GM20000 (cell line): ENCODE measurements at regions not wholly inside any gene's neighbourhood (a gene's known extent, or its start where the extent isn't known, plus 50 kb on each side); places are given as distances from the start of the nearest gene placed in this dataset.

Experiments used
- DNase-seq: peaks from one replicate; pipeline ENCODE4 v3.0.0; 2012; ENCODE audit warnings: low spot score
- TF ChIP-seq, protein P1 (sequence below): IDR thresholded peaks from 2 replicates; pipeline ENCODE4 v1.5.1; 2012; ENCODE audit warnings: mild to moderate bottlenecking, control low read depth; ENCODE audit errors: extremely low read depth, missing control alignments

DNA sequence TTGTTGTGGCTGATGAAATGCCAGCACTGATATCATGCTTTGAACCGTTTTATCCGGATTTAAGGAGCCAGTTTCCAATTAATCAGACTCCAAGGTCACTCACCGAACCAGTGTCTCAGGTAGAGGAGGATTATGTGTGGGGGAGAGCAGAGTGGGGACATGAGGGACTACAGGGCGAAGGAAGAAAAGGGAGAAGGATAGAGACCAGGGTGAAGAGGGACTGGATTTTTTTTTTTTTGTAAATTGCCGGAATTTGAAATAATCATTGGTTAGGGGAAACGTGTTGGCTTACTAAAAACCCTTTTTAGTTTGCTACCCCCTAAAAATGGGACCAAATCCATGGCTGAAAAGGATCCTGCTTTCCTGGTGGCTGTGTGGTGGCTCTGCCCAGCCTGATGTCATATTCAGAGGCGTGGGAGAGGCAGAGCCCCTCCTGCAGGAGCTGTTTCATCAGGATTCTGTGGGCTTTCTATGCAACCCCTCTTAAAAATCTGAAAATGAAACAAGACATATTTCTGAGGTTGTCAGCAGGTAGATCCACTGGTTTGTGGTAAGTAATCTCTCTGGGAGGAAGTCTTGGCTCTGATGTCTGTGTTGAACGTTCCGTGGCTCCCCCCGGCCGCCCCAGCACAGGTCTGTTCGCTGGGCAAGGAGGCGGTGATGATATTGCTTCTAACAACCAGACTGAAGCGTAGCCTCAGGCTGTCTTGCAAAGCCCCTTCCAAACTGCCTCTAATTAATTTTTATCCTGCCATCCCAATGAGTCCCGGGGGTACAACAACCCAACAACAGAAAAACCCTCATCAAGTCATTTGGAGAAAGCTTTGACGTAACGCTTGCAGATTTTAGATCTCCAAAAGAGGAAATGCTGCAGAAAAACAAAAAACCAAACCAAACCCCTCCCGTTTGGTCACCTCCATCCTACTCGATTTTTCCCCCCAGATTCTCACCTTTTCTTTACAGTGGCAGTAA is 143.0 kb upstream of the ZFHX3 start:
- TF ChIP-seq, protein P1, sequence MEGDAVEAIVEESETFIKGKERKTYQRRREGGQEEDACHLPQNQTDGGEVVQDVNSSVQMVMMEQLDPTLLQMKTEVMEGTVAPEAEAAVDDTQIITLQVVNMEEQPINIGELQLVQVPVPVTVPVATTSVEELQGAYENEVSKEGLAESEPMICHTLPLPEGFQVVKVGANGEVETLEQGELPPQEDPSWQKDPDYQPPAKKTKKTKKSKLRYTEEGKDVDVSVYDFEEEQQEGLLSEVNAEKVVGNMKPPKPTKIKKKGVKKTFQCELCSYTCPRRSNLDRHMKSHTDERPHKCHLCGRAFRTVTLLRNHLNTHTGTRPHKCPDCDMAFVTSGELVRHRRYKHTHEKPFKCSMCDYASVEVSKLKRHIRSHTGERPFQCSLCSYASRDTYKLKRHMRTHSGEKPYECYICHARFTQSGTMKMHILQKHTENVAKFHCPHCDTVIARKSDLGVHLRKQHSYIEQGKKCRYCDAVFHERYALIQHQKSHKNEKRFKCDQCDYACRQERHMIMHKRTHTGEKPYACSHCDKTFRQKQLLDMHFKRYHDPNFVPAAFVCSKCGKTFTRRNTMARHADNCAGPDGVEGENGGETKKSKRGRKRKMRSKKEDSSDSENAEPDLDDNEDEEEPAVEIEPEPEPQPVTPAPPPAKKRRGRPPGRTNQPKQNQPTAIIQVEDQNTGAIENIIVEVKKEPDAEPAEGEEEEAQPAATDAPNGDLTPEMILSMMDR: no peak
- no peak for DNase-seq

- DNase-seq: no peak
- TF ChIP-seq, protein P1: no peak
Observed at GRCh38 chr16:73190256-73190655, 142.3 kb upstream of the ZFHX3 start.

GRCh38 chr16:73189136-73189535 is 141.2 kb upstream of the ZFHX3 start:
- DNase-seq: no peak
- TF ChIP-seq, protein P1: no peak

DNA sequence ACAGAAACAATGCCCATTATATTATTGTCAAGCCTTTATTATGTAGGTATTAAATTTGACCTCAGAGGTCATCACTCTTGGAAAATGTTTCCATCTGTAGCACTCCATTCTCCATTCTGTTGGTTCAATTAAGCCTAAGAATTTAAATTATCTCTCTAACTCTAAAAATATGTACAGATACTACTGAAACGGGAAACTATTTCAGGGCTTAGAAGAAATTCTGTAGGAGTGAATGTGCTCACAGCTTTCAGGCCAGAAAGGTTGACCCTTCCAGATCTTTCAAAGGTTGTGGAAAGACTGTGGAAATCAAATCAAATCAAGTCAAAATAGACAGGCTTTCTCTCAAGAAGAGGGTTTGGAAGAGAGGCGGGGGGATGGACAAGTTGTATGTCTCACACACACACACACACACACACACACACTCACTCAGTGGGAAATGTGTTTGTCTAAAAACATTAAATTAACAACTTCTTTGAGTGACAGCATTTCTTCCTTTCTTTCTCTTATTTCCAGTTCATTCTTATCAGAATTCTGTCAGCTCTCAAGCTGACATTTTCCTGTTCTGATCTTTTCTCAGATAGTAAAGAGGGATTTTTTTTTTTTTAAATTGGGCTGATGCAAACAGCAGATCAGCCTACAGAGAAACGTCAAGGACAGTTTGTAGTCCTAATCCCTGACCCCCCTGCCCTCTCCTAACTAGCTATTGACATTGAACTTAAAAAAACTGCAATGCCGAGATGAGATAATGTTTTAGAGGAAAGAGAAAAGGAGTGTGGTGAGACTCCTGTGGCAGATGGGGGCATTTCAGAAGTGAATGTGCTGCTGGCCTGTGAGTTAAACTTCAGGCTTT is 139.0 kb upstream of the ZFHX3 start:
- no peak for DNase-seq
- TF ChIP-seq, protein P1: no peak

- no peak for DNase-seq
- TF ChIP-seq, protein P1: no peak
Observed at GRCh38 chr16:73185737-73186136, 137.8 kb upstream of the ZFHX3 start.

GRCh38 chr16:73183611-73184092 is 135.7 kb upstream of the ZFHX3 start:
- TF ChIP-seq, protein P1: no peak
- DNase-seq: no peak
